Osteocyte (in vitro differentiated cells): ENCODE measurements at regions not wholly inside any gene's neighbourhood (a gene's known extent, or its start where the extent isn't known, plus 50 kb on each side); places are given as distances from the start of the nearest gene placed in this dataset.
"Not testable (repeated sequence)": the region's sequence is repeated elsewhere in the genome, so short reads cannot be mapped to it uniquely, and the experiment has no call there.

Experiments used
- DNase-seq: peaks from one replicate; pipeline ENCODE4 v3.0.0; 2021; ENCODE audit warnings: mixed read lengths; ENCODE audit not compliant: unreplicated experiment; ENCODE audit errors: extremely low spot score
- H3K27ac Mint-ChIP-seq: one replicate; pipeline ENCODE4 v1.8.0; 2021; ENCODE audit warnings: mild to moderate bottlenecking, mixed read lengths; ENCODE audit not compliant: unreplicated experiment
- H3K27me3 Mint-ChIP-seq: one replicate; pipeline ENCODE4 v1.8.0; 2021; ENCODE audit warnings: mixed read lengths; ENCODE audit not compliant: unreplicated experiment
- H3K36me3 Mint-ChIP-seq: one replicate; pipeline ENCODE4 v1.8.0; 2021; ENCODE audit warnings: mixed read lengths; ENCODE audit not compliant: unreplicated experiment
- H3K4me1 Mint-ChIP-seq: one replicate; pipeline ENCODE4 v1.8.0; 2021; ENCODE audit warnings: mixed read lengths; ENCODE audit not compliant: unreplicated experiment
- H3K4me3 Mint-ChIP-seq: one replicate; pipeline ENCODE4 v1.8.0; 2021; ENCODE audit warnings: mild to moderate bottlenecking, moderate library complexity, mixed read lengths; ENCODE audit not compliant: unreplicated experiment
- H3K9me3 Mint-ChIP-seq: one replicate; pipeline ENCODE4 v1.8.0; 2021; ENCODE audit warnings: mixed read lengths; ENCODE audit not compliant: unreplicated experiment
- TF ChIP-seq, protein P1 (sequence below): fragments of 200-600 bp; sonication (generic); IDR thresholded peaks from 2 replicates; pipeline ENCODE4 v1.5.0; 2021; ENCODE audit warnings: antibody characterized with exemption, mild to moderate bottlenecking, moderate library complexity

DNA sequence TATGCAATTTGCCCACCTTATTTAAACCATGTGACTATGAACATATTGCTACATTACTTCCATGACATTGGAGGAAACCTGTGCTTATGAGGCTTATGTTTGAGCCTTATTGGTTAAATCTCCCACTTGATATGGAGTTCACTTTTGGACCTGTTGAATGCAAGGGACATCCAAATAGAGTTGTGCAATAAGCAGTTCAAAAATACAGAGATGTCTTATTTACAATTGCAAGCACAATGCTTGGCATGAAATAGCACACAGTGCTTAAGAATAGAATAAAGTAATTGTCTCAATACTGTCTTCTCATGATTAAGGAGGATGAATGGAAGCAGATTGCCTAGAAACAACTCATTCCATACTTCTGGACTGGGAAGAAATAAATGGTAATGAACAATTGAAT is 793.5 kb downstream of the METTL4 start:
- Mint-ChIP-seq H3K36me3 (no peaks in the 10 kb centered on the region), H3K27ac (no peak overlapping the region), H3K27me3 (no peaks in the 10 kb centered on the region), H3K4me1 (no peaks in the 10 kb centered on the region), H3K4me3 (no peak overlapping the region), H3K9me3 (no peaks in the 10 kb centered on the region)
- TF ChIP-seq, protein P1, sequence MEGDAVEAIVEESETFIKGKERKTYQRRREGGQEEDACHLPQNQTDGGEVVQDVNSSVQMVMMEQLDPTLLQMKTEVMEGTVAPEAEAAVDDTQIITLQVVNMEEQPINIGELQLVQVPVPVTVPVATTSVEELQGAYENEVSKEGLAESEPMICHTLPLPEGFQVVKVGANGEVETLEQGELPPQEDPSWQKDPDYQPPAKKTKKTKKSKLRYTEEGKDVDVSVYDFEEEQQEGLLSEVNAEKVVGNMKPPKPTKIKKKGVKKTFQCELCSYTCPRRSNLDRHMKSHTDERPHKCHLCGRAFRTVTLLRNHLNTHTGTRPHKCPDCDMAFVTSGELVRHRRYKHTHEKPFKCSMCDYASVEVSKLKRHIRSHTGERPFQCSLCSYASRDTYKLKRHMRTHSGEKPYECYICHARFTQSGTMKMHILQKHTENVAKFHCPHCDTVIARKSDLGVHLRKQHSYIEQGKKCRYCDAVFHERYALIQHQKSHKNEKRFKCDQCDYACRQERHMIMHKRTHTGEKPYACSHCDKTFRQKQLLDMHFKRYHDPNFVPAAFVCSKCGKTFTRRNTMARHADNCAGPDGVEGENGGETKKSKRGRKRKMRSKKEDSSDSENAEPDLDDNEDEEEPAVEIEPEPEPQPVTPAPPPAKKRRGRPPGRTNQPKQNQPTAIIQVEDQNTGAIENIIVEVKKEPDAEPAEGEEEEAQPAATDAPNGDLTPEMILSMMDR = no peak
- DNase-seq = no peak

DNA sequence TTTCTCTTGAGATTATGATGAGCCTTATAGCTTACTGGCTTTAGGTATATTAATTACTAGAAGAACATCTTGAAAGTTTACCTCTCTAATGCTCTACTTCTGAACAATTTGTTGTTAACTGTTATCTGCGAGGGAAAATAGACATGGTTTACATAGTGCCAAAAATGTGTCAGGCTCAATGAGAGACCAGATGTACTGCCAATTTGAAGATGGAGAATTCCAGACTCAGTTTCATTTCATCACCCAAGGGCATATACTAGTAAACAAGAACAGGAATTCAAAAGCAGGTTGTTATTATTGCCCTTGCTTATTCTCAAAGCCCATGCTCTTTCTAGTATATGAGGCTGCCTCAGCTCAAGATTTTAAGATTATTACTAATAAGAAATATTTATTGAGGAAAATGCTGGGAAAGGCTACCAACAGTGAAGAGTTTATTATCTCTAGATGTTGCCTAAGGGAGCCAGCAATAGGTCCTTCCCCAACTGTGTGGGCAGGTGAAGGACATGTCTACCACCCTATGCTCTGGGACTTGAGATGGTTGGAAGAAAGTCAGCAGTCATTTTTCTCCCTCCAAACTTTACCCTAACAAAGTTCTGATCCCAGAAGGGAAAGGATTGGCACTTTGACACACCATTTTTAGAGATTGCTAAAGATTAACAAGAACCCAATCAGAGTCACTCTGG is 792.7 kb downstream of the METTL4 start:
- H3K36me3 Mint-ChIP-seq = no peaks in the 10 kb centered on the region
- no peak overlapping the region for H3K27ac Mint-ChIP-seq
- no peaks in the 10 kb centered on the region for H3K27me3 Mint-ChIP-seq
- H3K4me1 Mint-ChIP-seq = no peaks in the 10 kb centered on the region
- no peak overlapping the region for H3K4me3 Mint-ChIP-seq
- no peaks in the 10 kb centered on the region for H3K9me3 Mint-ChIP-seq
- DNase-seq = no peak
- TF ChIP-seq, protein P1 = no peak

DNA sequence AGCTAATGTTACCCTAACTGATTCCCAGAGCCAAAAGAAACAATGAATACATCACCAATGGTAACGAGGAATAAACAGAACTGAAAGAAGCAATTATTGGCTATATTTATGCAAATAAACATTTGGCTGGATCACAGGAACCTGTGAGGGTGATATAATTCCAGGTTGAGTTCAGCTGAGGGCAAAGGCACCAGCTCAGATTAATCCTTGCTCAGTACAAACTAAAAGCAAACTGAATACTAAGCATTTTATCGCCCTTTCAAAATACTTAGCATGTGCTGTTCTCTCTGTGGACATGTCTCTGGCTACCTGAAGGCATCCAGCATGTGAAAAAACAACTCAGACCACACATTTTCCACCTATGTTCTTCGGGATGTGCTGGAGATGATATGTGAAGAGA is 791.7 kb downstream of the METTL4 start:
- Mint-ChIP-seq H3K36me3 (no peaks in the 10 kb centered on the region), H3K9me3 (no peaks in the 10 kb centered on the region), H3K27me3 (no peaks in the 10 kb centered on the region), H3K4me3 (no peak overlapping the region), H3K27ac (no peak overlapping the region), H3K4me1 (no peaks in the 10 kb centered on the region)
- no peak for DNase-seq
- TF ChIP-seq, protein P1 = no peak

DNA sequence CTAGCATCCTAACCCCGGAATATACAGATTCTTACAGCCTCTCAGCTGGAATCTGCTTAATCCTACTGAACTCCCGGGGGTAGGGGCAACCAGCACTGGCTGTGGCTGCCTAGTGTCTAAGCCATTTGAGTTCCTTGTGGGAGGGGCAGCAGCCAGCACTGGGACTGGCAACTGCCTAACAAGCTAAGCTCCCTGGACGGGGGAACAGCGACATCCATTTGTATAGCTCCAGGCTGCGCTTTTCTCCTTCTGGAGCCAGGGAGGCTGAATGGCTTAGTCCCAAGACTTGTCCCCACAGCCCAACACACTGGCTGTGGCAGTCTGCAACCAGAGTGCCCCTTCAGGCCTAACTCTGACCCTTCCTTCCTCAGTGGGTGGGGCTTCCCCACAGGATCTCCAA is 787.2 kb downstream of the METTL4 start:
- H3K27ac Mint-ChIP-seq = no peak overlapping the region
- TF ChIP-seq, protein P1 = no peak
- DNase-seq = no peak
- no peaks in the 10 kb centered on the region for H3K36me3 Mint-ChIP-seq
- H3K9me3 Mint-ChIP-seq = peaks cover 23% of the 10 kb centered on the region
- no peak overlapping the region for H3K4me3 Mint-ChIP-seq
- no peaks in the 10 kb centered on the region for H3K27me3 Mint-ChIP-seq
- H3K4me1 Mint-ChIP-seq = no peaks in the 10 kb centered on the region

DNA sequence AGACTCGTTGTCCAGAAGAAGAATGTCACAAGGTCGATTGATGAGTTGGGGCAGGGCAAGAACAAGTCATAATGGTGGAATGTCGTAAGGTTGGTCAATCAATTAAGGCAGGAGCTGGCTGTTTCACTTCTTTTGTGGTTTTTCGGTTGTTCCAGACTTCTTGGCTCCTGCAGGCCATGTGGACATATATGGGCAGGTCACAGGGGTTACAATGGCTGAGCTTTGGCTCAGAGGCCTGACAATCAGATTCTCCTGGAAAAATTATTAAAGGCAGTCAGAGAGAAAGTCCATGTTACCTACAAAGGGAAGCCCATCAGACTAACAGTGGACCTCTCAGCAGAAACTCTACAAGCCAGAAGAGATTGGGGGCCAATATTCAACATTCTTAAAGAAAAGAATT is 785.3 kb downstream of the METTL4 start:
- H3K27me3 Mint-ChIP-seq, H3K4me1 Mint-ChIP-seq, H3K36me3 Mint-ChIP-seq, DNase-seq, H3K4me3 Mint-ChIP-seq, H3K27ac Mint-ChIP-seq: not testable (repeated sequence)
- peaks cover 23% of the 10 kb centered on the region for H3K9me3 Mint-ChIP-seq

DNA sequence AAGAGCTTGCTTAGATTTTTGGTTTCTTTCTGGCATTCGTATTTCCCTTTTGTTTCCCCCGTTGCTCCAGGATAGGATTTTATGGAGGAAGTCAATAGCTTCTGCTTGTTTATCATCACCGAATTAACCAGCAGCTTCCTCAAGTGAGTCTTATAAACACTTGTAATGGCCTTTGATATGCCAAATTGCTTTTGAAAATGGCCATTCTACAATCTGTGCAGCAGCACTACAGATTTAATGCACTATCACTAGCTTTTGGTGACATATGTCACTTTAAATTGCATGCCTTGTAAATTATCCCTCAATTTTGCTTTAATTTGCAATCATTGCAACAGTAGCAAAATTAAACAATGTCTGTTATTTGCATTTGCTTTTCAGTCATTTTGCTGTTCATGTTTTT is 774.7 kb downstream of the METTL4 start:
- H3K4me1 Mint-ChIP-seq = no peaks in the 10 kb centered on the region
- no peaks in the 10 kb centered on the region for H3K27me3 Mint-ChIP-seq
- no peak for DNase-seq
- H3K4me3 Mint-ChIP-seq = no peak overlapping the region
- no peaks in the 10 kb centered on the region for H3K9me3 Mint-ChIP-seq
- TF ChIP-seq, protein P1 = no peak
- H3K36me3 Mint-ChIP-seq = no peaks in the 10 kb centered on the region
- no peak overlapping the region for H3K27ac Mint-ChIP-seq
